ENCODE measurements at regions not wholly inside any gene's neighbourhood (a gene's known extent, or its start where the extent isn't known, plus 50 kb on each side); places are given as distances from the start of the nearest gene placed in this dataset.

GRCh38 chr13:30134578-30134977 is 172.8 kb downstream of the KATNAL1 start:
- no peak for DNase-seq (ENCODE audit: low read depth)
- Histone ChIP-seq H3K36me3 (ENCODE audit: control insufficient read depth, insufficient read depth, low read length) (no peaks in the 10 kb centered on the region), H3K27me3 (ENCODE audit: control insufficient read depth, insufficient read depth, low read length) (no peaks in the 10 kb centered on the region; the same call in 1 of the 2 replicates), H3K4me3 (ENCODE audit: low read depth, low read length) (no peak overlapping the region)
- ChIA-PET CTCF (interaction anchor here (0.6 to 4.3 kb wide), 8 partner anchors 8 to 922 kb away, joined by 3 to 32 read pairs (median 5); no protein-coding TSS in a partner anchor), POLR2A (interaction anchor here (0.5 kb wide), 1 partner anchor 284 kb away, joined by 4 read pairs; the partner anchor contains the start of gene UBL3)
- TF ChIP-seq CTCF (IDR thresholded peaks at IDR 0.05; ENCODE audit: insufficient read depth, low read depth, low read length): no peak

GRCh38 chr13:30133996-30134395 is 173.4 kb downstream of the KATNAL1 start:
- POLR2A ChIA-PET: interaction anchor here (0.5 kb wide), 1 partner anchor 284 kb away, joined by 4 read pairs; the partner anchor contains the start of gene UBL3
- Histone ChIP-seq H3K36me3 (ENCODE audit: control insufficient read depth, insufficient read depth, low read length) (no peaks in the 10 kb centered on the region), H3K27me3 (ENCODE audit: control insufficient read depth, insufficient read depth, low read length) (no peaks in the 10 kb centered on the region; the same call in 1 of the 2 replicates), H3K4me3 (ENCODE audit: low read depth, low read length) (no peak overlapping the region)
- CTCF ChIA-PET: interaction anchor here (0.6 to 4.3 kb wide), 9 partner anchors 8 to 922 kb away, joined by 3 to 32 read pairs (median 8); no protein-coding TSS in a partner anchor
- no peak for DNase-seq (ENCODE audit: low read depth)
- no peak for TF ChIP-seq CTCF (IDR thresholded peaks at IDR 0.05; ENCODE audit: insufficient read depth, low read depth, low read length)

- TF ChIP-seq CTCF (IDR thresholded peaks at IDR 0.05; ENCODE audit: insufficient read depth, low read depth, low read length): no peak
- Histone ChIP-seq H3K36me3 (ENCODE audit: control insufficient read depth, insufficient read depth, low read length) (no peaks in the 10 kb centered on the region), H3K27me3 (ENCODE audit: control insufficient read depth, insufficient read depth, low read length) (no peaks in the 10 kb centered on the region; the same call in 1 of the 2 replicates), H3K4me3 (ENCODE audit: low read depth, low read length) (no peak overlapping the region)
- ChIA-PET CTCF (interaction anchor here (1.0 to 4.3 kb wide), 9 partner anchors 9 to 669 kb away, joined by 3 to 32 read pairs (median 13); no protein-coding TSS in a partner anchor), POLR2A (no interaction called here)
- no peak for DNase-seq (ENCODE audit: low read depth)
Observed at GRCh38 chr13:30133554-30133912, 173.8 kb downstream of the KATNAL1 start.

GRCh38 chr13:30132623-30133553 is 174.5 kb downstream of the KATNAL1 start:
- POLR2A ChIA-PET: interaction anchor here (0.5 to 1.0 kb wide), 3 partner anchors 9 to 480 kb away, joined by 3 to 5 read pairs (median 3); no protein-coding TSS in a partner anchor
- no peak overlapping the region for H3K4me3 ChIP-seq (ENCODE audit: low read depth, low read length)
- no peak for DNase-seq (ENCODE audit: low read depth)
- no peaks in the 10 kb centered on the region for H3K36me3 ChIP-seq (ENCODE audit: control insufficient read depth, insufficient read depth, low read length)
- CTCF ChIA-PET: interaction anchor here (0.6 to 6.5 kb wide), 47 partner anchors 9 to 728 kb away, joined by 3 to 73 read pairs (median 4); partner anchors contain the start of gene KATNAL1
- no peaks in the 10 kb centered on the region for H3K27me3 ChIP-seq (ENCODE audit: control insufficient read depth, insufficient read depth, low read length)
- peak; percentile 94 for TF ChIP-seq CTCF (IDR thresholded peaks at IDR 0.05; ENCODE audit: insufficient read depth, low read depth, low read length)

GRCh38 chr13:30129411-30129810 is 177.9 kb downstream of the KATNAL1 start:
- ChIA-PET CTCF (interaction anchor here (0.6 to 6.5 kb wide), 4 partner anchors 18 to 736 kb away, joined by 3 to 73 read pairs (median 3); no protein-coding TSS in a partner anchor), POLR2A (no interaction called here)
- no peaks in the 10 kb centered on the region for H3K27me3 ChIP-seq (ENCODE audit: control insufficient read depth, insufficient read depth, low read length)
- H3K4me3 ChIP-seq (ENCODE audit: low read depth, low read length): no peak overlapping the region
- TF ChIP-seq CTCF (IDR thresholded peaks at IDR 0.05; ENCODE audit: insufficient read depth, low read depth, low read length): no peak
- H3K36me3 ChIP-seq (ENCODE audit: control insufficient read depth, insufficient read depth, low read length): no peaks in the 10 kb centered on the region
- DNase-seq (ENCODE audit: low read depth): no peak

All from BJ (cell line).